CD14-positive monocyte (primary cell): ENCODE measurements at regions not wholly inside any gene's neighbourhood (a gene's known extent, or its start where the extent isn't known, plus 50 kb on each side); places are given as distances from the start of the nearest gene placed in this dataset.

Experiments used
- DNase-seq, 3 donors: peaks; one replicate each; pipeline ENCODE4 v3.0.0-alpha.2; 2011 to 2022
- H2AFZ ChIP-seq: 2 replicates; pipeline ENCODE4 v1.6.0; 2012; ENCODE audit warnings: mild to moderate bottlenecking, low read depth, low read length, inconsistent platforms; ENCODE audit not compliant: insufficient read depth, poor library complexity, severe bottlenecking
- H3K27ac ChIP-seq, 2 donors: 1 replicate in 1 of 2; 2 replicates in 1 of 2; pipeline ENCODE4 v1.5.1; 2012 to 2013; ENCODE audit warnings: low read length in 2 of 2, control low read depth in 1 of 2, inconsistent platforms in 1 of 2, low read depth in 1 of 2, mild to moderate bottlenecking in 1 of 2
- H3K27me3 ChIP-seq, 2 donors: one replicate each; pipeline versions ENCODE4 v1.6.0 to v1.6.1; 2011 to 2013; ENCODE audit warnings: low read length in 2 of 2; ENCODE audit not compliant: control insufficient read depth in 2 of 2, insufficient read depth in 2 of 2
- H3K36me3 ChIP-seq, 2 donors: replicated peaks in 1 of 2; 1 replicate in 1 of 2; 2 replicates in 1 of 2; pipeline versions ENCODE4 v1.5.1 to v1.6.1; 2012 to 2013; ENCODE audit warnings: low read length in 2 of 2, control low read depth in 1 of 2, inconsistent platforms in 1 of 2, mild to moderate bottlenecking in 1 of 2; ENCODE audit not compliant: insufficient read depth in 2 of 2, control insufficient read depth in 1 of 2
- H3K4me1 ChIP-seq, 2 donors: 1 replicate in 1 of 2; 2 replicates in 1 of 2; pipeline versions ENCODE4 v1.5.1 to v1.6.1; 2012 to 2013; ENCODE audit warnings: low read length in 2 of 2, control low read depth in 1 of 2, inconsistent platforms in 1 of 2, mild to moderate bottlenecking in 1 of 2, moderate library complexity in 1 of 2; ENCODE audit not compliant: insufficient read depth in 2 of 2, control insufficient read depth in 1 of 2
- H3K4me2 ChIP-seq: replicated peaks from 2 replicates; pipeline ENCODE3; 2012; ENCODE audit warnings: low read length, moderate library complexity, mild to moderate bottlenecking; ENCODE audit not compliant: poor library complexity, severe bottlenecking; ENCODE audit errors: extremely low read depth
- H3K4me3 ChIP-seq, 3 experiments: fragments of 200-600 bp in 1 of 3; sonication (generic) in 1 of 3; replicated peaks in 1 of 3; 1 replicate in 2 of 3; 2 replicates in 1 of 3; pipeline ENCODE4 v1.5.1; 2011 to 2013; ENCODE audit warnings: low read length in 3 of 3, mild to moderate bottlenecking in 3 of 3, control low read depth in 2 of 3, low read depth in 2 of 3, inconsistent platforms in 1 of 3, moderate library complexity in 1 of 3
- H3K79me2 ChIP-seq: 2 replicates; pipeline ENCODE4 v1.6.0; 2012; ENCODE audit warnings: mild to moderate bottlenecking, control low read depth, inconsistent platforms, low read length, moderate library complexity; ENCODE audit not compliant: insufficient read depth
- H3K9ac ChIP-seq: 2 replicates; pipeline ENCODE4 v1.6.0; 2017; ENCODE audit warnings: low read length, mild to moderate bottlenecking; ENCODE audit not compliant: insufficient read depth, poor library complexity, severe bottlenecking
- H3K9me3 ChIP-seq, 2 donors: replicated peaks in 1 of 2; 1 replicate in 1 of 2; 2 replicates in 1 of 2; pipeline versions ENCODE4 v1.5.1 to v1.6.1; 2012 to 2013; ENCODE audit warnings: low read length in 2 of 2, control low read depth in 1 of 2; ENCODE audit not compliant: control insufficient read depth in 1 of 2, insufficient read depth in 1 of 2
- H4K20me1 ChIP-seq: 2 replicates; pipeline ENCODE4 v1.6.0; 2012; ENCODE audit warnings: mild to moderate bottlenecking, low read length, control low read depth, moderate library complexity; ENCODE audit not compliant: insufficient read depth
- H3K27ac Mint-ChIP-seq, 7 donors: one replicate each; pipeline ENCODE4 v1.8.0; 2020; ENCODE audit warnings: mild to moderate bottlenecking in 7 of 7, mixed read lengths in 7 of 7, moderate library complexity in 6 of 7, inconsistent platforms in 2 of 7
- H3K27me3 Mint-ChIP-seq, 3 donors: one replicate each; pipeline ENCODE4 v1.8.0; 2021 to 2022; ENCODE audit warnings: low read depth in 3 of 3, mild to moderate bottlenecking in 3 of 3, mixed read lengths in 3 of 3, moderate library complexity in 3 of 3, inconsistent platforms in 1 of 3
- H3K36me3 Mint-ChIP-seq, 2 donors: one replicate each; pipeline ENCODE4 v1.8.0; 2020; ENCODE audit warnings: mixed read lengths in 2 of 2, inconsistent platforms in 1 of 2, mild to moderate bottlenecking in 1 of 2
- H3K4me1 Mint-ChIP-seq: one replicate; pipeline ENCODE4 v1.8.0; 2020; ENCODE audit warnings: mild to moderate bottlenecking, mixed read lengths
- H3K4me3 Mint-ChIP-seq, 2 donors: one replicate each; pipeline ENCODE4 v1.8.0; 2020; ENCODE audit warnings: mild to moderate bottlenecking in 2 of 2, mixed read lengths in 2 of 2, moderate library complexity in 1 of 2
- H3K9me3 Mint-ChIP-seq, 7 donors: one replicate each; pipeline ENCODE4 v1.8.0; 2020 to 2022; ENCODE audit warnings: mixed read lengths in 7 of 7, mild to moderate bottlenecking in 6 of 7, moderate library complexity in 6 of 7, inconsistent platforms in 2 of 7
- CTCF ChIP-seq: fragments of 200-600 bp; IDR thresholded peaks from one replicate; pipeline ENCODE4 v1.8.0; 2022; ENCODE audit warnings: antibody characterized with exemption, mild to moderate bottlenecking
- WGBS: methylation state at CpG from one replicate; pipeline ENCODE4 v1.1.5; 2013; ENCODE audit warnings: missing lambda C conversion rate; ENCODE audit not compliant: insufficient coverage; 5-methylcytosine and 5-hydroxymethylcytosine counted together
- intact Hi-C, 2 donors: fragments of 100-400 bp; cut with micrococcal nuclease; formaldehyde crosslinking; loops; one replicate each; pipeline versions ENCODE4 v1.15.0 to v1.15.1; 2023

- no peaks in the 10 kb centered on the region for H3K79me2 ChIP-seq
- DNase-seq: no peak
- no peak for TF ChIP-seq CTCF
- no peak overlapping the region for H3K27ac Mint-ChIP-seq
- H3K27ac ChIP-seq: no peak overlapping the region
- H3K9me3 Mint-ChIP-seq: no peaks in the 10 kb centered on the region
- no peak overlapping the region for H2AFZ ChIP-seq
- H3K27me3 ChIP-seq: no peaks in the 10 kb centered on the region
- no peaks in the 10 kb centered on the region for H3K4me1 Mint-ChIP-seq
- H3K36me3 ChIP-seq: no peaks in the 10 kb centered on the region
- no peak overlapping the region for H3K9ac ChIP-seq
- H3K36me3 Mint-ChIP-seq: no peaks in the 10 kb centered on the region
- no peak overlapping the region for H3K4me3 ChIP-seq
- H3K4me1 ChIP-seq: no peaks in the 10 kb centered on the region
- no peaks in the 10 kb centered on the region for H3K27me3 Mint-ChIP-seq
- no peaks in the 10 kb centered on the region for H4K20me1 ChIP-seq
- H3K4me2 ChIP-seq: no peak overlapping the region
- no peak overlapping the region for H3K4me3 Mint-ChIP-seq
- H3K9me3 ChIP-seq: no peaks in the 10 kb centered on the region
- intact Hi-C loops: no loop called here
These were observed 80.5 kb downstream of the FASTKD2 start for GRCh38 chr2:206845877-206846276.

GRCh38 chr2:206846331-206846730 is 80.9 kb downstream of the FASTKD2 start:
- H3K4me3 ChIP-seq: no peak overlapping the region
- H3K9me3 ChIP-seq: no peaks in the 10 kb centered on the region
- H3K27me3 ChIP-seq: no peaks in the 10 kb centered on the region
- H3K4me1 ChIP-seq: no peaks in the 10 kb centered on the region
- no peak overlapping the region for H3K27ac ChIP-seq
- Mint-ChIP-seq H3K27ac (no peak overlapping the region), H3K36me3 (no peaks in the 10 kb centered on the region), H3K4me1 (no peaks in the 10 kb centered on the region), H3K27me3 (no peaks in the 10 kb centered on the region), H3K9me3 (no peaks in the 10 kb centered on the region), H3K4me3 (no peak overlapping the region)
- no peaks in the 10 kb centered on the region for H3K79me2 ChIP-seq
- TF ChIP-seq CTCF: no peak
- no peaks in the 10 kb centered on the region for H3K36me3 ChIP-seq
- no peak overlapping the region for H2AFZ ChIP-seq
- H4K20me1 ChIP-seq: no peaks in the 10 kb centered on the region
- no peak overlapping the region for H3K4me2 ChIP-seq
- H3K9ac ChIP-seq: no peak overlapping the region
- DNase-seq: no peak
- intact Hi-C loops: no loop called here
- WGBS: 95% methylated on average over 3 of the region's 3 CpGs
